GM06990 (cell line): ENCODE measurements at regions not wholly inside any gene's neighbourhood (a gene's known extent, or its start where the extent isn't known, plus 50 kb on each side); places are given as distances from the start of the nearest gene placed in this dataset.
"Not testable (repeated sequence)": the region's sequence is repeated elsewhere in the genome, so short reads cannot be mapped to it uniquely, and the experiment has no call there.

Source experiments
- DNase-seq: peaks from one replicate; pipeline ENCODE4 v3.0.0-alpha.2; 2011; ENCODE audit not compliant: insufficient read length; ENCODE audit errors: extremely low read depth
- H3K27me3 ChIP-seq: replicated peaks from 2 replicates; pipeline ENCODE4 v1.6.0; 2011; ENCODE audit warnings: low read length; ENCODE audit not compliant: control insufficient read depth, insufficient read depth
- H3K36me3 ChIP-seq: 2 replicates; pipeline ENCODE4 v1.5.1; 2011; ENCODE audit warnings: low read length; ENCODE audit not compliant: control insufficient read depth, insufficient read depth
- H3K4me3 ChIP-seq: replicated peaks from 2 replicates; pipeline ENCODE4 v1.5.1; 2011; ENCODE audit warnings: low read depth, mild to moderate bottlenecking, control low read depth, low read length
- CTCF ChIP-seq: IDR thresholded peaks from 2 replicates; pipeline ENCODE4 v1.5.1; 2011; ENCODE audit warnings: low read length, control low read depth, mild to moderate bottlenecking, inconsistent platforms; ENCODE audit not compliant: insufficient read depth, poor library complexity, severe bottlenecking

DNA sequence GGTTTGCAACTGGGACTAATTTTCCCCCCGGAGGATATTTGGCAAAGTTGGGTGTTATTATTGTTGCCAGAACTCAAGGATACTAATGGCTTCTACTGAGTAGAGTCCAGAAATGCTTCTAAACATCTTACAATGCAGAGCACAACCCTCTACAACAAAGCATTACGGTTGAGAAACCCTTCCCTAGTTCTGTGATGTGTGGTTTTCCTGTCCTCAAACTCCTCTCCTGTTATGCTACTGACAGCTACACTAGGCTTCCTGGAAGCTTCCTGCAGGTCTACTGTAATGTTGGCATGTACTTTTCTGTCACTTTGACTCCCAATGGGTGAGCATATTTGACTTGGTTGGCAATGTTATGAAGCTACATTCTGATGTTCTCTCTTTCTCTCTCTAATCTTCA is 1656.9 kb downstream of the MRPL39 start:
- no peak for TF ChIP-seq CTCF
- Histone ChIP-seq H3K27me3 (no peaks in the 10 kb centered on the region), H3K36me3 (no peaks in the 10 kb centered on the region), H3K4me3 (no peak overlapping the region)
- DNase-seq, result no peak

GRCh38 chr21:23949493-23949892 is 1657.8 kb downstream of the MRPL39 start:
- Histone ChIP-seq H3K36me3 (no peaks in the 10 kb centered on the region), H3K4me3 (no peak overlapping the region), H3K27me3 (no peaks in the 10 kb centered on the region)
- no peak for TF ChIP-seq CTCF
- DNase-seq, result no peak

DNA sequence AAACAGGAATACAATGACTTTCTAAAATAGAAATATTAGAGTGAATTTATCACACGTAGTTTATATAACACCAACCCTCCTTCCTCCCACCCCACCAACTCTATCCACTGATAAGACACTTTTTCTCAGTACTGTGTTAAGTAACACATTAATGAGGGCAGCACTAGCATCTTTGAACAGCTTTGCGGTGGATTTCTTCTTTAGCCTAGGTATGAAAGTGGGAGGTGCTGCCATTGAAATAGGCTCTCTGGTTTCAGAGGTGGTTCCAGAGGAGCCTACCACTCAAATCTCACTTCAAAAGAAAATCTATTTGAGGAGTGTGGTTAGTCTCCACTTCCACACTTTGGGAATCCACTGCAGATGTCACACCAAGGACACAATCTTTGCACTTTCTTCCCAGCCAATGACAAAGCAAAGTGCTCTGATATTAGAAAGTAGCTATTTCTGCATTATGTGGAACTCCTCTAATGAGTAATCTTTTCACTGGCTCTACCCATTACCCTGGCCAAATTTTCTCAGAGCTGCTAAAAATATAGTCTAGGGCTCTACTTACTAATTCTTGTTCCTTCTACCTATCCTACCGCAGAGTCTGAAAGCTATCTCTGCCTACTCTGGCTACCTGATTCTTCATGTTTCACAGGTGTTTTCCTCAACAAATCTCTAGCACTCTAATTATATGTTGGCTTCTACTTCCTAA is 1667.8 kb downstream of the MRPL39 start:
- no peak for DNase-seq
- TF ChIP-seq CTCF, result no peak
- H3K27me3 ChIP-seq, result no peaks in the 10 kb centered on the region
- no peak overlapping the region for H3K4me3 ChIP-seq
- H3K36me3 ChIP-seq, result no peaks in the 10 kb centered on the region

GRCh38 chr21:23936991-23937390 is 1670.3 kb downstream of the MRPL39 start:
- DNase-seq, result no peak
- no peaks in the 10 kb centered on the region for H3K27me3 ChIP-seq
- no peaks in the 10 kb centered on the region for H3K36me3 ChIP-seq
- no peak for TF ChIP-seq CTCF
- no peak overlapping the region for H3K4me3 ChIP-seq

GRCh38 chr21:23936224-23936623 is 1671.1 kb downstream of the MRPL39 start:
- Histone ChIP-seq H3K27me3 (no peaks in the 10 kb centered on the region), H3K4me3 (no peak overlapping the region), H3K36me3 (no peaks in the 10 kb centered on the region)
- TF ChIP-seq CTCF, result no peak
- no peak for DNase-seq

- Histone ChIP-seq H3K27me3 (no peaks in the 10 kb centered on the region), H3K4me3 (no peak overlapping the region), H3K36me3 (no peaks in the 10 kb centered on the region)
- TF ChIP-seq CTCF, result no peak
- DNase-seq, result no peak
Measured at GRCh38 chr21:23930565-23930964, 1676.7 kb downstream of the MRPL39 start.

GRCh38 chr21:23926430-23926829 is 1680.9 kb downstream of the MRPL39 start:
- not testable (repeated sequence) for H3K27me3 ChIP-seq, H3K36me3 ChIP-seq, DNase-seq, H3K4me3 ChIP-seq
